Stomach (tissue), 8 donors: ENCODE measurements at regions not wholly inside any gene's neighbourhood (a gene's known extent, or its start where the extent isn't known, plus 50 kb on each side); places are given as distances from the start of the nearest gene placed in this dataset.

Source experiments
- DNase-seq, 2 donors: peaks; one replicate each; pipeline versions ENCODE4 v3.0.0 to v3.0.0-alpha.2; 2013 to 2019
- H3K27ac ChIP-seq, 5 donors: fragments of 200-600 bp in 4 of 5; sonication (generic) in 4 of 5; one replicate each; pipeline ENCODE4 v1.5.1; 2013 to 2019; ENCODE audit warnings: mild to moderate bottlenecking in 1 of 5, moderate library complexity in 1 of 5
- H3K27me3 ChIP-seq, 3 donors: fragments of 200-600 bp; sonication (generic); one replicate each; pipeline ENCODE4 v1.5.1; 2017 to 2019; ENCODE audit warnings: mixed run types in 1 of 3
- H3K36me3 ChIP-seq, 4 donors: fragments of 200-600 bp; sonication (generic); 1 replicate in 3 of 4; 2 replicates in 1 of 4; pipeline ENCODE4 v1.5.1; 2016 to 2019
- H3K4me1 ChIP-seq, 4 donors: fragments of 200-600 bp; sonication (generic); one replicate each; pipeline ENCODE4 v1.5.1; 2016 to 2019
- H3K4me3 ChIP-seq, 4 donors: fragments of 200-600 bp; sonication (generic) in 3 of 4; one replicate each; pipeline ENCODE4 v1.5.1; 2016 to 2019; ENCODE audit warnings: mild to moderate bottlenecking in 1 of 4
- H3K9me3 ChIP-seq, 4 donors: fragments of 200-600 bp; sonication (generic); one replicate each; pipeline ENCODE4 v1.5.1; 2016 to 2019
- CTCF ChIP-seq, 7 experiments: fragments of 450-650 bp in 4 of 7; fragments of 200-600 bp in 3 of 7; sonication (generic) in 3 of 7; IDR thresholded peaks; one replicate each; pipeline ENCODE4 v1.5.1; 2016 to 2019; ENCODE audit warnings: antibody characterized with exemption in 7 of 7, control low read depth in 2 of 7, mild to moderate bottlenecking in 1 of 7
- EP300 ChIP-seq: sonication (generic); formaldehyde crosslinking; IDR thresholded peaks from one replicate; pipeline ENCODE4 v1.6.1; 2017; ENCODE audit warnings: antibody characterized with exemption
- POLR2A ChIP-seq, 4 donors: fragments of 450-650 bp; IDR thresholded peaks; one replicate each; pipeline ENCODE4 v1.6.1; 2016; ENCODE audit warnings: antibody characterized with exemption in 4 of 4, control low read depth in 2 of 4, mild to moderate bottlenecking in 1 of 4, moderate library complexity in 1 of 4
- POLR2AphosphoS5 ChIP-seq, 3 donors: sonication (generic); formaldehyde crosslinking; IDR thresholded peaks; one replicate each; pipeline ENCODE4 v1.6.1; 2016; ENCODE audit warnings: antibody characterized with exemption in 3 of 3
- WGBS, 5 donors: extraction: QIAGEN DNeasy Blood & Tissue Kit in 3 of 5; methylation state at CpG; one replicate each; pipeline versions ENCODE4 v1.1.5 to v1.1.7; 2013 to 2018; 5-methylcytosine and 5-hydroxymethylcytosine counted together
- intact Hi-C: fragments of 100-400 bp; cut with DNase I; formaldehyde crosslinking; loops from one replicate; pipeline ENCODE4 v1.15.1; 2023; ENCODE audit warnings: low total_unique reads
- donor health status: healthy with polysubstance abuse.
- donor health status: Bipolar disorder and iron deficiency.
- donor health status: healthy.

GRCh38 chr1:166283190-166283589, 116.4 kb upstream of the FAM78B start:
- Histone ChIP-seq H3K36me3 (no peaks in the 10 kb centered on the region), H3K27ac (no peak overlapping the region), H3K4me3 (no peak overlapping the region), H3K9me3 (peaks cover 0 to 1% (median 0%) of the 10 kb centered on the region in 4 donors), H3K27me3 (no peaks in the 10 kb centered on the region), H3K4me1 (no peaks in the 10 kb centered on the region)
- TF ChIP-seq EP300 (no peak), CTCF (IDR thresholded peaks at IDR 0.05) (no peak), POLR2AphosphoS5 (IDR thresholded peaks at IDR 0.05) (no peak), POLR2A (IDR thresholded peaks at IDR 0.05) (no peak)
- intact Hi-C loops: no loop called here
- WGBS, 5 donors: 51 to 67% (median 53%) methylated on average over 6 of the region's 6 CpGs
- no peak for DNase-seq

GRCh38 chr1:166283600-166283999, 116.8 kb upstream of the FAM78B start:
- Histone ChIP-seq H3K9me3 (no peaks in the 10 kb centered on the region), H3K36me3 (no peaks in the 10 kb centered on the region), H3K27ac (no peak overlapping the region), H3K4me3 (no peak overlapping the region), H3K27me3 (no peaks in the 10 kb centered on the region), H3K4me1 (no peaks in the 10 kb centered on the region)
- intact Hi-C loops: no loop called here
- 84 to 85% (median 84%) methylated on average over 5 of the region's 5 CpGs for WGBS, 5 donors
- DNase-seq: no peak
- TF ChIP-seq CTCF (IDR thresholded peaks at IDR 0.05): no peak
- no peak for TF ChIP-seq POLR2AphosphoS5 (IDR thresholded peaks at IDR 0.05)
- TF ChIP-seq EP300: no peak
- TF ChIP-seq POLR2A (IDR thresholded peaks at IDR 0.05): no peak

GRCh38 chr1:166289309-166290050, 122.7 kb upstream of the FAM78B start:
- WGBS, 5 donors: 74 to 86% (median 82%) methylated on average over 4 of the region's 4 CpGs
- TF ChIP-seq POLR2A (IDR thresholded peaks at IDR 0.05) (no peak), CTCF (IDR thresholded peaks at IDR 0.05) (no peak), EP300 (no peak), POLR2AphosphoS5 (IDR thresholded peaks at IDR 0.05) (no peak)
- no peak overlapping the region for H3K27ac ChIP-seq
- no peaks in the 10 kb centered on the region for H3K9me3 ChIP-seq
- no peaks in the 10 kb centered on the region for H3K4me1 ChIP-seq
- intact Hi-C loops: no loop called here
- H3K36me3 ChIP-seq: no peaks in the 10 kb centered on the region
- no peak for DNase-seq
- no peak overlapping the region for H3K4me3 ChIP-seq
- H3K27me3 ChIP-seq: no peaks in the 10 kb centered on the region

GRCh38 chr1:166295656-166296055, 128.9 kb upstream of the FAM78B start:
- WGBS, 5 donors: 59 to 81% (median 67%) methylated on average over 1 of the region's 1 CpG
- TF ChIP-seq CTCF (IDR thresholded peaks at IDR 0.05) (no peak), EP300 (no peak), POLR2A (IDR thresholded peaks at IDR 0.05) (no peak), POLR2AphosphoS5 (IDR thresholded peaks at IDR 0.05) (no peak)
- Histone ChIP-seq H3K4me1 (no peaks in the 10 kb centered on the region), H3K27me3 (no peaks in the 10 kb centered on the region), H3K4me3 (no peak overlapping the region), H3K9me3 (no peaks in the 10 kb centered on the region), H3K27ac (no peak overlapping the region), H3K36me3 (no peaks in the 10 kb centered on the region)
- intact Hi-C loops: no loop called here
- DNase-seq: no peak
